Muscle layer of duodenum (tissue), 2 donors: ENCODE measurements at regions not wholly inside any gene's neighbourhood (a gene's known extent, or its start where the extent isn't known, plus 50 kb on each side); places are given as distances from the start of the nearest gene placed in this dataset.

ENCODE experiments used
- H3K27ac ChIP-seq: one replicate; pipeline ENCODE4 v1.7.0; 2013; ENCODE audit warnings: mild to moderate bottlenecking, low read length
- H3K27me3 ChIP-seq: one replicate; pipeline ENCODE4 v1.7.0; 2013; ENCODE audit warnings: low read depth, mild to moderate bottlenecking, control low read depth, low read length
- H3K36me3 ChIP-seq, 2 donors: one replicate each; pipeline ENCODE4 v1.7.0; 2013; ENCODE audit warnings: low read length in 2 of 2, control low read depth in 1 of 2, mild to moderate bottlenecking in 1 of 2; ENCODE audit not compliant: insufficient read depth in 2 of 2, control insufficient read depth in 1 of 2
- H3K4me1 ChIP-seq, 2 donors: one replicate each; pipeline ENCODE4 v1.7.0; 2013; ENCODE audit warnings: low read length in 2 of 2, mild to moderate bottlenecking in 2 of 2, control low read depth in 1 of 2, moderate library complexity in 1 of 2; ENCODE audit not compliant: insufficient read depth in 2 of 2, control insufficient read depth in 1 of 2
- H3K4me3 ChIP-seq, 2 donors: one replicate each; pipeline ENCODE4 v1.7.0; 2013; ENCODE audit warnings: low read length in 2 of 2, low read depth in 1 of 2, mild to moderate bottlenecking in 1 of 2
- H3K9me3 ChIP-seq, 2 donors: one replicate each; pipeline ENCODE4 v1.7.0; 2013; ENCODE audit warnings: low read length in 2 of 2, control low read depth in 1 of 2, mild to moderate bottlenecking in 1 of 2; ENCODE audit not compliant: control insufficient read depth in 1 of 2
- donor health status: healthy.

GRCh38 chr11:76607431-76607830 lies 63.1 kb downstream of the LRRC32 start:
- H3K4me1 ChIP-seq, result peaks cover 14 to 42% of the 10 kb centered on the region in 2 donors
- no peaks in the 10 kb centered on the region for H3K9me3 ChIP-seq
- no peak overlapping the region for H3K4me3 ChIP-seq
- no peak overlapping the region for H3K27ac ChIP-seq
- no peaks in the 10 kb centered on the region for H3K27me3 ChIP-seq
- H3K36me3 ChIP-seq, result no peaks in the 10 kb centered on the region

- Histone ChIP-seq H3K4me1 (peaks cover 14 to 32% of the 10 kb centered on the region in 2 donors), H3K4me3 (no peak overlapping the region), H3K27ac (peak overlapping the region; percentile 34), H3K27me3 (no peaks in the 10 kb centered on the region), H3K36me3 (no peaks in the 10 kb centered on the region), H3K9me3 (no peaks in the 10 kb centered on the region)
Observed at GRCh38 chr11:76605338-76606074, 65.0 kb downstream of the LRRC32 start.

- Histone ChIP-seq H3K27ac (peak overlapping the region; percentile 34), H3K4me1 (peaks cover 14 to 25% of the 10 kb centered on the region in 2 donors), H3K4me3 (no peak overlapping the region), H3K9me3 (no peaks in the 10 kb centered on the region), H3K27me3 (no peaks in the 10 kb centered on the region), H3K36me3 (no peaks in the 10 kb centered on the region)
Observed at GRCh38 chr11:76604626-76605241, 65.8 kb downstream of the LRRC32 start.

- Histone ChIP-seq H3K4me1 (peaks cover 14 to 22% of the 10 kb centered on the region in 2 donors), H3K36me3 (no peaks in the 10 kb centered on the region), H3K27me3 (no peaks in the 10 kb centered on the region), H3K9me3 (no peaks in the 10 kb centered on the region), H3K4me3 (no peak overlapping the region), H3K27ac (peak overlapping the region; percentile 34)
Observed at GRCh38 chr11:76604081-76604625, 66.4 kb downstream of the LRRC32 start.

- Histone ChIP-seq H3K36me3 (no peaks in the 10 kb centered on the region), H3K27ac (no peak overlapping the region), H3K4me3 (no peak overlapping the region), H3K27me3 (no peaks in the 10 kb centered on the region), H3K9me3 (no peaks in the 10 kb centered on the region), H3K4me1 (peaks cover 14 to 22% of the 10 kb centered on the region in 2 donors)
Observed at GRCh38 chr11:76603202-76603601, 67.3 kb downstream of the LRRC32 start.
